ENCODE measurements at regions not wholly inside any gene's neighbourhood (a gene's known extent, or its start where the extent isn't known, plus 50 kb on each side); places are given as distances from the start of the nearest gene placed in this dataset.
"Not testable (repeated sequence)": the region's sequence is repeated elsewhere in the genome, so short reads cannot be mapped to it uniquely, and the experiment has no call there.

DNA sequence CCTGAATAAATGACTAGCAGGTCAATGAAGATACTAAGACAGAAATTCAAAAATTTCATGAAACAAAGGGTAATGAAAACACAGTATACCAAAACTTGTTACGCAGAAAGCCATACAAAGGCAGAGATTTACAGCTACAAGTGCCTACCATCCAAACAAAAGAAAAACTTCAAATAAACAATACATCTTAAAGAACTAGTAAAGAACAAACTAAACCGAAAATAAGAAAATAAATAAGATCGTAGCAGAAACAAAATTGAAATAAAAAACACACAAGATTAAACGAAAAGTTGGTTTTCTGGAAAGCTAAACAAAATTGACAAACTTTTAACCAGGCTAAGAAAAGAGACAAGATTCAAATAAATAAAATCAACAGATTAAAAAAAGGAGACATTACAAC lies 51.5 kb downstream of the VPREB1 start:
- H3K4me1 ChIP-seq; H3K4me3 ChIP-seq; intact Hi-C loops (cut with DNase I); H3K9me3 ChIP-seq; DNase-seq (ENCODE audit: extremely low spot score in 2 of 2); H3K36me3 ChIP-seq; H3K27ac ChIP-seq; H3K27me3 ChIP-seq: not testable (repeated sequence)

DNA sequence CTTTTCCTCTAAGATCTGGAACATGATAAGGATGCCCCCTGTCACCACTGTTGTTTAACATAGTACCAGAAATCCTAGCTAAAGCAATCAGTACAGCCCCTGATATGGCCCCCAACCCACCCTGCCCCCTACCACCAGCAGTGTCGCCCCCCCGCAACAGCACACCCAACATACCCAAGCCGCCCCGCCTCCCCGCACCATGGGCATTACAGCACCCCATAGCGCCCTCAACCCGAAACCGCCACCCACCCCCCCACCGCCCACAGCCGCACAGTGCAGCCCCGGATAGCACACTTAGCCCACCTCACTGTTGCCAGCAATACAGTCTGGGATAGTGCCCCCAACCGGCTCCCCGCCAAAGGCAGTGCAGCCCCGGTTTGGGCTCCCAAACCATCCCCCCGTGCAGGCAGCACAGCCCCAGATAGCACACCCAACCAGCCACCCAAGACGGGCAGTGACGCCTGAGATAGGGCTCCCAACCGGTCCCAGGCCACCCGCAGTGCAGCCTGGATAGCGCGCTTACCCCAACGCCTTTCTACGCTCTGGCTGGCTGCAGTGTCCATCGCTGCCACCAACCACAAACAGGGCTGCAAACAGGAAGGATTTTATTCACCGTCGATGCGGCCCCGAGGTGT lies 52.7 kb downstream of the VPREB1 start:
- DNase-seq (ENCODE audit: extremely low spot score in 2 of 2); intact Hi-C loops (cut with DNase I): not testable (repeated sequence)
- peak overlapping the region; percentile 73 for H3K27ac ChIP-seq

DNA sequence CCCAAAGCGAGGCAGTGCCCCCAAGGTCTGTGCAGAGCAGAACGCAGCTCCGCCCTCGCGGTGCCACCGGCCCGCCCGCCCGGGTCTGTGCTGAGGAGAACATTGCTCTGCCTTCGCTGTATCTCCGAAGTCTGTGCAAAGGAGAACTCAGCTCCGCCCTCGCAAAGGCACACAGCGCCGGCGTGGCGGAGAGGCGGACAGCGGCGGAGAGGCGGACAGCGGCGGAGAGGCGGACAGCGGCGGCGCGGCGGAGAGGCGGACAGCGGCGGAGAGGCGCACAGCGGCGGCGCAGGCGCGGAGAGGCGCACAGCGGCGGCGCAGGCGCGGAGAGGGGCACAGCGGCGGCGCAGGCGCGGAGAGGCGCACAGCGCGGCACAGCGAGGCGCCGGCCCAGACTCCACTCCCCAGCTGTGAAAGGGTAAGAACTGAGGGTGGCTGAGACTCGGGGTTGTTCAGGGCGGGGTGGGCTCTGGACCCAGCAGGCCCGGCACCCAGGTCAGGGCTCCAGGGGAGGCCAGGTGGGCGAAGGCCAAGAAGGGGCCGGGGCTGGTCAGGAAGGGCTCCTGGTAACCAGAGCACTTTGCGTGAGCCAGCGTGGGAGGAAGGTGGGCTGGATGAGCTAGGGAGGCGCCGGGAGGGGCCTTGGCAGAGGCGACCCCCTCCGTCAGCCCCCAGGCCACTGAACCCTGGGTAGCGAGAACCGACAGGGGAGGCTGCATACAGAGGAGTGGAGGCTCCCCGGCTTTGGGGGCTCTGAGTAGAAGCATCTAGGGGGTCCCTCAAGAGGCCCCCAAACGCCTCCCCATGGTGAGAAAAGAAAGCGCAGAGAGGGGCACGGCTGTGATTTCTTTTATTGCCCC lies 53.4 kb downstream of the VPREB1 start:
- peak overlapping the region; percentile 73 for H3K27ac ChIP-seq
- peak overlapping the region; percentile 82 to 84 for H3K4me3 ChIP-seq
- peak in 1 of 2 donors; percentile 69 for TF ChIP-seq POLR2AphosphoS5 (IDR thresholded peaks at IDR 0.05; ENCODE audit: insufficient read depth in 1 of 2, low read depth in 1 of 2)
- peak in 1 of 2 donors; percentile 42 for TF ChIP-seq POLR2A (IDR thresholded peaks at IDR 0.05)
- H3K27me3 ChIP-seq; intact Hi-C loops (cut with DNase I); DNase-seq (ENCODE audit: extremely low spot score in 2 of 2); H3K9me3 ChIP-seq; H3K4me1 ChIP-seq; H3K36me3 ChIP-seq: not testable (repeated sequence)

More for the DNA sequence above, 52.7 kb downstream of the VPREB1 start:
- not testable (repeated sequence) for H3K4me1 ChIP-seq, H3K9me3 ChIP-seq, H3K27me3 ChIP-seq, H3K36me3 ChIP-seq
- H3K4me3 ChIP-seq = peak overlapping the region; percentile 82 to 84

DNA sequence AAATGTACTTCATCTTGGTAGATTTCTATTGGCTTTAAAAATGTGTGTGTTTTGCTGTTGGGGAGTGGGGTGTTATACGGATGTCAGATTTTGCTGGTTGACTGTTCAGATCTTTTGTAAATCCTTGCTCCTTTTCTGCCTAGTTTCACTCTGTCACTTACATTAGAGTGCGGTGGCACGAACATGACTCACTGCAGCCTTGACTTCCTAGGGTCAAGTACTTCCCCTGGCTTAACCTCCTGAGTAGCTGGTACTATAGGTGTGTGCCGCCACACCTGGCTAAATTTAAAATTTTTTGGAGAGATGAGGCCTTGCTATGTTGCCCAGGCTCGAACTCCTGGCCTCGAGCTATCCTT lies 54.0 kb downstream of the VPREB1 start:
- H3K27ac ChIP-seq = not testable (repeated sequence)

DNA sequence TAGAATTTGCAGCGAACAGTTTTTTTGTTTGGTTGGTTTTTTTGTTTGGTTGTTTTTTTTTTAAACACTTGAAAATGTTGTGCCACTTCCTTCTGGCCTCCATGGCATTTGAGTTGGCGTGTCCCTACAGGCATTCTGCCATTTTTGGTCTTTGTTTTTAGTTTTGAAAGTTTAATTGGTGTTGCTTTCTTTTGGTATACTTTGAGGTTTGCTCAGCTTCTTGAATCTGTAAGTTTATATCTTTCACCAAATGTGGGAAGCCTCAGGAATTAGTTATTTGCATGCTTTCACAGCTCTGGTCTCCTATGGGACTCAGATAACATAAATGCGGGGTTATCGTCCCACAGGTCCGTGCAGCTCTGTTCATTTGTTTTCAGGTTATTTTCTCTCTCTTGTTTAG lies 55.9 kb downstream of the VPREB1 start:
- DNase-seq (ENCODE audit: extremely low spot score in 2 of 2); H3K4me1 ChIP-seq; H3K36me3 ChIP-seq; H3K27me3 ChIP-seq; intact Hi-C loops (cut with DNase I); H3K27ac ChIP-seq; H3K9me3 ChIP-seq; H3K4me3 ChIP-seq: not testable (repeated sequence)

More for the DNA sequence above, 54.0 kb downstream of the VPREB1 start:
- DNase-seq (ENCODE audit: extremely low spot score in 2 of 2); H3K9me3 ChIP-seq; H3K4me1 ChIP-seq; H3K27me3 ChIP-seq; intact Hi-C loops (cut with DNase I); H3K36me3 ChIP-seq: not testable (repeated sequence)
- H3K4me3 ChIP-seq = peak overlapping the region; percentile 82 to 84

DNA sequence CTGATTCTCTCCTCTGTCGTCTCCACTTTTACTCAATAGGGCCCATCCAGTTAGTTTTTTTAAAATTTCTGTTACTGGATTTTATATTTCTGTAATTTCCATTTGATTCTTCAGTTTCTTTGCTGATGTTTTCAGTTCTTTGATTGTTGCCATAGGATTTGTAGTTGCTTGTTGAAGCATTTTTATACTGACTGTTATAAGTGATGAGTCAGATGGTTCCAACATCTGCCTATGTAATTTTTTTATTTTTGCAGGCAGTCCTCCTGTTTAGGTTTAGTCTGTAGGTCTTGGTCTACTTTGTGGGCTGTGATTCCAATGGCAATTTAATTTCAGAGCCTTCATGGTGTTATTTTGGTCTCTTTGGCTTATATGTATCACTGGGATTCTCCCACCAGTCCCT lies 56.4 kb downstream of the VPREB1 start:
- DNase-seq (ENCODE audit: extremely low spot score in 2 of 2); H3K4me1 ChIP-seq; H3K9me3 ChIP-seq; intact Hi-C loops (cut with DNase I); H3K4me3 ChIP-seq; H3K27me3 ChIP-seq; H3K36me3 ChIP-seq; H3K27ac ChIP-seq: not testable (repeated sequence)

DNA sequence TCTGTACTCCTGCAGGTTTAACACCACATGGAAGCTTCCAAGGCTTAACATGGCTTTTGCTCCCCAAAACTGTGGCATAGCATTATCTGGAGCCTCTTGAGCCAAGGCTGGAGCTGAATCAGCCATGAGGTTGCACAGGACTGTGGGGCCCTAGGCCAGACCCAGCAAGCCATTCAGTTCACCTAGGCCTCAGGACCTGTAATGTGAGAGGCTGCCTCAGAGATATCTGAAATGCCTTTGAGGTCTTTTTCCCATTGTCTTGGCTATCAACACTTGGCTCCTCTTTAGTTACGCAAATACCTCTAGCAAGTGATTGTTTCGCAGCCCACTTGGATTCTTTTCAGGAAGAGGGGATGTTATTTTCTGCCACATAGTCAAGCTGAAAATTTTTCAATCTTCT lies 72.0 kb downstream of the VPREB1 start:
- Histone ChIP-seq H3K4me1 (no peaks in the 10 kb centered on the region), H3K36me3 (peaks cover 0 to 13% of the 10 kb centered on the region in 2 donors), H3K27me3 (no peaks in the 10 kb centered on the region), H3K27ac (no peak overlapping the region), H3K9me3 (no peaks in the 10 kb centered on the region), H3K4me3 (no peak overlapping the region)
- intact Hi-C loops (cut with DNase I) = no loop called here
- DNase-seq (ENCODE audit: extremely low spot score in 2 of 2) = no peak
- TF ChIP-seq POLR2A (IDR thresholded peaks at IDR 0.05) = no peak
- TF ChIP-seq POLR2AphosphoS5 (IDR thresholded peaks at IDR 0.05; ENCODE audit: insufficient read depth in 1 of 2, low read depth in 1 of 2) = no peak
- TF ChIP-seq, protein P1, sequence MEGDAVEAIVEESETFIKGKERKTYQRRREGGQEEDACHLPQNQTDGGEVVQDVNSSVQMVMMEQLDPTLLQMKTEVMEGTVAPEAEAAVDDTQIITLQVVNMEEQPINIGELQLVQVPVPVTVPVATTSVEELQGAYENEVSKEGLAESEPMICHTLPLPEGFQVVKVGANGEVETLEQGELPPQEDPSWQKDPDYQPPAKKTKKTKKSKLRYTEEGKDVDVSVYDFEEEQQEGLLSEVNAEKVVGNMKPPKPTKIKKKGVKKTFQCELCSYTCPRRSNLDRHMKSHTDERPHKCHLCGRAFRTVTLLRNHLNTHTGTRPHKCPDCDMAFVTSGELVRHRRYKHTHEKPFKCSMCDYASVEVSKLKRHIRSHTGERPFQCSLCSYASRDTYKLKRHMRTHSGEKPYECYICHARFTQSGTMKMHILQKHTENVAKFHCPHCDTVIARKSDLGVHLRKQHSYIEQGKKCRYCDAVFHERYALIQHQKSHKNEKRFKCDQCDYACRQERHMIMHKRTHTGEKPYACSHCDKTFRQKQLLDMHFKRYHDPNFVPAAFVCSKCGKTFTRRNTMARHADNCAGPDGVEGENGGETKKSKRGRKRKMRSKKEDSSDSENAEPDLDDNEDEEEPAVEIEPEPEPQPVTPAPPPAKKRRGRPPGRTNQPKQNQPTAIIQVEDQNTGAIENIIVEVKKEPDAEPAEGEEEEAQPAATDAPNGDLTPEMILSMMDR (IDR thresholded peaks at IDR 0.05) = no peak

DNA sequence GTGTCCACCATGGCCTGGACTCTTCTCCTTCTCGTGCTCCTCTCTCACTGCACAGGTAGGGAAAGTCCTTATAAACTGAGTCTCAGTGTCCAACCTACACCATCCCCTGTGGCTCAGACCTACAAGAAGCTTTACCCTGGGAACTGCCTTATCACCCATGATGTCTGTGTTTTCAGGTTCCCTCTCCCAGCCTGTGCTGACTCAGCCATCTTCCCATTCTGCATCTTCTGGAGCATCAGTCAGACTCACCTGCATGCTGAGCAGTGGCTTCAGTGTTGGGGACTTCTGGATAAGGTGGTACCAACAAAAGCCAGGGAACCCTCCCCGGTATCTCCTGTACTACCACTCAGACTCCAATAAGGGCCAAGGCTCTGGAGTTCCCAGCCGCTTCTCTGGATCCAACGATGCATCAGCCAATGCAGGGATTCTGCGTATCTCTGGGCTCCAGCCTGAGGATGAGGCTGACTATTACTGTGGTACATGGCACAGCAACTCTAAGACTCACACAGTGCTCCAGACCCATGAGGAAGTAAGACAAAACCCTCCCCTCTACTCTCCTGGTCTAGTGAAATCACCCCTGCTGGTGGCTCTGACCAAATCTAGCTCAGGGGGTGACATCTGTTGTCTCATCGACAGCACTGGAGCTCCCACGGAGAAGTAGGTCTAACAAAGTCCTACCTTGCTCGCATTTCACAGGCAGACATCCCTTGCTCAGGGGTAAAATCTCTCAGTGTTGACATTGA lies 74.3 kb downstream of the VPREB1 start:
- no peak for TF ChIP-seq POLR2AphosphoS5 (IDR thresholded peaks at IDR 0.05; ENCODE audit: insufficient read depth in 1 of 2, low read depth in 1 of 2)
- TF ChIP-seq, protein P1 (IDR thresholded peaks at IDR 0.05) = no peak
- no peak for TF ChIP-seq POLR2A (IDR thresholded peaks at IDR 0.05)
- no peak overlapping the region for H3K4me3 ChIP-seq
- no peaks in the 10 kb centered on the region for H3K4me1 ChIP-seq
- no peaks in the 10 kb centered on the region for H3K27me3 ChIP-seq
- no peak overlapping the region for H3K27ac ChIP-seq
- peaks cover 0 to 13% of the 10 kb centered on the region in 2 donors for H3K36me3 ChIP-seq
- no peaks in the 10 kb centered on the region for H3K9me3 ChIP-seq
- DNase-seq (ENCODE audit: extremely low spot score in 2 of 2) = no peak
- intact Hi-C loops (cut with DNase I) = no loop called here

All from vagina (tissue), 2 donors.